AG04450 (cell line): ENCODE measurements at regions not wholly inside any gene's neighbourhood (a gene's known extent, or its start where the extent isn't known, plus 50 kb on each side); places are given as distances from the start of the nearest gene placed in this dataset.

ENCODE experiments used
- CTCF ChIA-PET: fragments of 300-600, 350-600 bp; formaldehyde crosslinking; extraction: SDS; loops from one replicate; lab custom pipeline; 2022; ENCODE audit warnings: antibody characterized with exemption, inconsistent platforms; lab: Charles Lee
- POLR2A ChIA-PET: fragments of 350-600 bp; formaldehyde crosslinking; extraction: SDS; loops from one replicate; lab custom pipeline; 2021; ENCODE audit warnings: antibody characterized with exemption, inconsistent platforms; lab: Yijun Ruan, JAX
- DNase-seq: peaks from one replicate; pipeline ENCODE4 v3.0.0-alpha.2; 2011; ENCODE audit warnings: low read depth, low spot score
- H3K27ac ChIP-seq: one replicate; pipeline ENCODE4 v1.5.1; 2012; ENCODE audit warnings: low read depth, low read length, control low read depth
- H3K27me3 ChIP-seq: one replicate; pipeline ENCODE4 v1.6.0; 2012; ENCODE audit warnings: low read length; ENCODE audit not compliant: control insufficient read depth, insufficient read depth
- H3K4me3 ChIP-seq: 2 replicates; pipeline ENCODE4 v1.5.1; 2011; ENCODE audit warnings: mild to moderate bottlenecking, low read depth, low read length, control low read depth
- H3K9me3 ChIP-seq: 2 replicates; pipeline ENCODE4 v1.5.1; 2012; ENCODE audit warnings: low read length; ENCODE audit not compliant: control insufficient read depth, insufficient read depth
- TF ChIP-seq, protein P1 (sequence below): IDR thresholded peaks from 2 replicates; pipeline ENCODE4 v1.5.1; 2011; ENCODE audit warnings: low read depth, low read length, control low read depth, inconsistent platforms

DNA sequence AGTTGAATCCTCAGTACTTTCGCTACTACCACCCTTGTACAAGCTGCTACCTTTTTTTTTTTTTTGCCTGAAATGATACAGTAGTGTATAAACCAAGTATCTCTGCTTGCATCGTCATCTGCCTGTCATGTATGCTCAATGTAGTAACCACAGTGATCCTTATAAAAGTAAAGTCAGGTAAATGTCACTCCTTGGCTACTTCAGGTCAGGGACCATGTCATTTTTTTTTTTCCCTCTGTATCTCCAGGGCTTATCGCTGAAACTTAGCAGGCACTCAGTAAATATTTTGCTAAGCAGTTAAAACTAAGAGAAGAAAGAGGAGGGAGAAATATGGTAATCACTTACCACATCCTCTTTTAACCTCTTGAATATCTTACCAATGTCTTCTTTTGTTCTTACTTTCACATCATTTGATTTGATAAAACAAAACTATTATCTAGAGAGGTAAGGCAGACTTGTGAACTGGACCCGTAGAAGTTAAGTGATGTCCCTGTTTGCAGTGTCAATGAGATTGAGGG, 96.8 kb upstream of the KLF12 start:
- Histone ChIP-seq H3K4me3 (no peak overlapping the region), H3K9me3 (no peaks in the 10 kb centered on the region), H3K27ac (no peak overlapping the region), H3K27me3 (no peaks in the 10 kb centered on the region)
- ChIA-PET CTCF (no interaction called here), POLR2A (no interaction called here)
- TF ChIP-seq, protein P1, sequence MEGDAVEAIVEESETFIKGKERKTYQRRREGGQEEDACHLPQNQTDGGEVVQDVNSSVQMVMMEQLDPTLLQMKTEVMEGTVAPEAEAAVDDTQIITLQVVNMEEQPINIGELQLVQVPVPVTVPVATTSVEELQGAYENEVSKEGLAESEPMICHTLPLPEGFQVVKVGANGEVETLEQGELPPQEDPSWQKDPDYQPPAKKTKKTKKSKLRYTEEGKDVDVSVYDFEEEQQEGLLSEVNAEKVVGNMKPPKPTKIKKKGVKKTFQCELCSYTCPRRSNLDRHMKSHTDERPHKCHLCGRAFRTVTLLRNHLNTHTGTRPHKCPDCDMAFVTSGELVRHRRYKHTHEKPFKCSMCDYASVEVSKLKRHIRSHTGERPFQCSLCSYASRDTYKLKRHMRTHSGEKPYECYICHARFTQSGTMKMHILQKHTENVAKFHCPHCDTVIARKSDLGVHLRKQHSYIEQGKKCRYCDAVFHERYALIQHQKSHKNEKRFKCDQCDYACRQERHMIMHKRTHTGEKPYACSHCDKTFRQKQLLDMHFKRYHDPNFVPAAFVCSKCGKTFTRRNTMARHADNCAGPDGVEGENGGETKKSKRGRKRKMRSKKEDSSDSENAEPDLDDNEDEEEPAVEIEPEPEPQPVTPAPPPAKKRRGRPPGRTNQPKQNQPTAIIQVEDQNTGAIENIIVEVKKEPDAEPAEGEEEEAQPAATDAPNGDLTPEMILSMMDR: no peak
- no peak for DNase-seq

DNA sequence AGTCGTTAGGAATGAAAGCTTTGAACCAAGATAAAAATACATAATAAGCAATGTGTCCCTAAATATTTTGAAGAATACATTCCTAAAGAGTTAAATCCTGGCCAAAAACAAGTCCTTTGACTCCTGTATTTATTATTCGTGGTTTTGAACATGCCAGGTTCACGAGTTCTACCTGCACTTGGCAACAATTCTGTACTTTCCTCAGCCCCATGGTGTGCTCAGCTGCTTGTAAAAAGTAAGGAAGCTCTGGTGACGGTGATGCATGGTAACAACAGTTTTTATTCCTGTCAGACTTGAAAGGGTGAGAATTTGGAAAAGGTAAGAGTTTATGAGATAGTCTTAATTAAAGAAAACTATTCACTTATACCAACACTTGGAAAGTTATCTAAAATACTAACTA, 95.0 kb upstream of the KLF12 start:
- Histone ChIP-seq H3K9me3 (no peaks in the 10 kb centered on the region), H3K4me3 (no peak overlapping the region), H3K27me3 (no peaks in the 10 kb centered on the region), H3K27ac (no peak overlapping the region)
- ChIA-PET POLR2A (no interaction called here), CTCF (no interaction called here)
- no peak for DNase-seq
- TF ChIP-seq, protein P1: no peak

DNA sequence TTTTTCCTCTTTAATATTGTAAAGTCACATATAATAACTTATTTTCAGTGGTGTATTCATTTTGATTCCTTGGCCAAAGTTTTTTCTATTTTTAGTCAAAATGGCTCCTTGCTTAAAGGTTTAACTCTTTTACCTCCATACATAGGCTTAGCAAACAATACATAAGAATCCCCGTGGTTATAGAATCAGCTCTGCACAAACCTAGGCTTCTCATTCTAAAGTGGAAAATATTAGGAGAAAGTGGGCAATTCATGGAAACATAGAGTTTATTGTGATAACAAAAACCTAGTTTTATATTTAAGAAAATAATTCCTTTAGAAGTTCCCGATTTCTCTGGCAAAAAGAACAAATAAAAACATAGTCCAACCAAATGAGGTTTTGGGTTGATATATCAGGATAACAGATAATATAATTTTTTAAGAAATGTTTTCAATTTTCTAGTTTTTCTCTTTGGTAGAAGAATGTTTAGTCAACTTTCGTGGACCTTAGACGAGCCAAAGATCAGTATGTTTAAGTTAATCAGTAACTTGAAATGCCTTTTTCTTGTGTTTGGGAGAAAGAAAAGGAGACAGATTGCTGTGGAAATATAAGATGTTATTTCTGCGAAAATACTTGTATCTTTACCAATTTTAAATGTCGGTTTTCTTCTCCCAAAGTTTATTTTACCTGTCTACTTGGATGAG, 93.4 kb upstream of the KLF12 start:
- Histone ChIP-seq H3K4me3 (no peak overlapping the region), H3K27ac (no peak overlapping the region), H3K9me3 (no peaks in the 10 kb centered on the region), H3K27me3 (no peaks in the 10 kb centered on the region)
- ChIA-PET CTCF (no interaction called here), POLR2A (no interaction called here)
- DNase-seq: no peak
- TF ChIP-seq, protein P1: no peak

DNA sequence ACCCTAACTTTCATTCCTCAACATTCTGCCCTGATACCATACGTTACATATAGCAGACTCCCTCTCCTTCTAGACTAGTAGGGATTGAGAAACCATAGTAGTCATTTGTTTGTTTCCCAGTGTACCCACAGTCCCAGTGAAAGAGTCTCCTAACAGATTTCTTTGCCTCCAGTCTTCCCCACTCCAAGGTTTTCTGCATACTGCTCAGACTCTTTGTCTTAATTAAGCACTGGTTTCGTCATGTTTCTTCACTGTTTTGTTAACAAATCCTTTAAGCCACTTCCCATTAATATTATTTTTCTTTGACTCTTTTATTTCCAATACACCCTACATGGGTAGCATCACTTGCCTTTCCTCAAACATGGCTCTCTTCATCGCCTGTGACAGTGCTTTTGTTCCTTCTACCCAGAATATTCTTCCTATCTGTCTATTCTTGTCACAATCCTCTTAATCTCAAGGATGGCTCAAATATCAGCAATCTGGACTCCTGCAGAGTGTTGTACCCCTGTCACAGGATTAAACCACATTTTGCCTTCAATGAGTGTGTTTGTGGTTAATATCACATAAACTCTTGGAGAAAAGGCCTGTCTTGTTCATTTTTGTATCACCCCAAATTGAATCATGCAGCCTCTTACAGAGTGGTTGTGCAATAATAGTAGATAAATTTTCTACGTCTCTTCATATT, 92.7 kb upstream of the KLF12 start:
- DNase-seq: no peak
- no peaks in the 10 kb centered on the region for H3K27me3 ChIP-seq
- ChIA-PET POLR2A (no interaction called here), CTCF (no interaction called here)
- H3K4me3 ChIP-seq: no peak overlapping the region
- TF ChIP-seq, protein P1: no peak
- H3K27ac ChIP-seq: no peak overlapping the region
- H3K9me3 ChIP-seq: no peaks in the 10 kb centered on the region

DNA sequence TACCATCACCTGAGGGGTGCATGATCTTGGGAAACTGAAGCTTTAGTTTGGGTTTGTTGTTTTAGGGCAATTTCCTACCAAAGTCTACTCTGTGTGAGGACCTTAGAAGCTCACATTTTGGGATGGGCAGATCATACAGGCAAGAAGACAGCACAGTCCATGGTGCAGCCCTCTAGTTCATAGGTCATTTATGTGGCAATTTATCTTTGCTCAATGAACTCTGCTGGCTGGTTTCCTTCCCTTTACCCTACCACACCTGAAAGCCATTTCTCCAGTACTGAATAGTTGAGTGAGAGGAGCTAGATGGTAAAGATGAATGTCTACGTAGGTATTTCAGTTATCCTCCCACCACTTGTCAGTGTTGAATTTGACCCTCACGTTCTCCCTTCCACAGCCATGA, 87.5 kb upstream of the KLF12 start:
- Histone ChIP-seq H3K27me3 (no peaks in the 10 kb centered on the region), H3K9me3 (peaks cover 4% of the 10 kb centered on the region; the same call in 1 of the 2 replicates), H3K27ac (no peak overlapping the region), H3K4me3 (no peak overlapping the region)
- ChIA-PET POLR2A (no interaction called here), CTCF (interaction anchor here (0.6 kb wide), 1 partner anchor 66 kb away, joined by 6 read pairs; no protein-coding TSS in a partner anchor)
- no peak for DNase-seq
- TF ChIP-seq, protein P1: no peak
